ENCODE measurements at regions not wholly inside any gene's neighbourhood (a gene's known extent, or its start where the extent isn't known, plus 50 kb on each side); places are given as distances from the start of the nearest gene placed in this dataset.

- Mint-ChIP-seq H3K27ac (no peak overlapping the region), H3K36me3 (no peaks in the 10 kb centered on the region), H3K27me3 (peaks cover 8% of the 10 kb centered on the region), H3K9me3 (no peaks in the 10 kb centered on the region), H3K4me3 (no peak overlapping the region), H3K4me1 (ENCODE audit: unreplicated experiment) (no peaks in the 10 kb centered on the region)
- no peak for TF ChIP-seq CTCF (conservative IDR thresholded peaks at IDR 0.05)
- DNase-seq (ENCODE audit: extremely low spot score, unreplicated experiment), result no peak
Observed at GRCh38 chr6:133688705-133689492, 200.0 kb upstream of the TCF21 start.

- no peak for TF ChIP-seq CTCF (conservative IDR thresholded peaks at IDR 0.05)
- no peak for DNase-seq (ENCODE audit: extremely low spot score, unreplicated experiment)
- Mint-ChIP-seq H3K27me3 (peaks cover 8% of the 10 kb centered on the region), H3K4me1 (ENCODE audit: unreplicated experiment) (no peaks in the 10 kb centered on the region), H3K9me3 (no peaks in the 10 kb centered on the region), H3K4me3 (no peak overlapping the region), H3K36me3 (no peaks in the 10 kb centered on the region), H3K27ac (no peak overlapping the region)
Observed at GRCh38 chr6:133689863-133690262, 199.1 kb upstream of the TCF21 start.

- H3K27me3 Mint-ChIP-seq, result peaks cover 2% of the 10 kb centered on the region
- no peak for TF ChIP-seq CTCF (conservative IDR thresholded peaks at IDR 0.05)
- no peaks in the 10 kb centered on the region for H3K36me3 Mint-ChIP-seq
- DNase-seq (ENCODE audit: extremely low spot score, unreplicated experiment), result no peak
- H3K4me3 Mint-ChIP-seq, result no peak overlapping the region
- no peak overlapping the region for H3K27ac Mint-ChIP-seq
- H3K9me3 Mint-ChIP-seq, result no peaks in the 10 kb centered on the region
- no peaks in the 10 kb centered on the region for H3K4me1 Mint-ChIP-seq (ENCODE audit: unreplicated experiment)
Observed at GRCh38 chr6:133693565-133693964, 195.3 kb upstream of the TCF21 start.

- Mint-ChIP-seq H3K36me3 (no peaks in the 10 kb centered on the region), H3K4me3 (no peak overlapping the region), H3K27ac (no peak overlapping the region), H3K4me1 (ENCODE audit: unreplicated experiment) (no peaks in the 10 kb centered on the region), H3K9me3 (no peaks in the 10 kb centered on the region), H3K27me3 (no peaks in the 10 kb centered on the region)
- no peak for TF ChIP-seq CTCF (conservative IDR thresholded peaks at IDR 0.05)
- no peak for DNase-seq (ENCODE audit: extremely low spot score, unreplicated experiment)
Observed at GRCh38 chr6:133697185-133697584, 191.7 kb upstream of the TCF21 start.

- no peaks in the 10 kb centered on the region for H3K27me3 Mint-ChIP-seq
- H3K9me3 Mint-ChIP-seq, result no peaks in the 10 kb centered on the region
- no peaks in the 10 kb centered on the region for H3K36me3 Mint-ChIP-seq
- no peak for TF ChIP-seq CTCF (conservative IDR thresholded peaks at IDR 0.05)
- H3K27ac Mint-ChIP-seq, result no peak overlapping the region
- DNase-seq (ENCODE audit: extremely low spot score, unreplicated experiment), result no peak
- H3K4me1 Mint-ChIP-seq (ENCODE audit: unreplicated experiment), result no peaks in the 10 kb centered on the region
- H3K4me3 Mint-ChIP-seq, result no peak overlapping the region
Observed at GRCh38 chr6:133697666-133698065, 191.2 kb upstream of the TCF21 start.
